DMS114 treated with DMSO at 0.1 percent for 48 hours (cell line): ENCODE measurements at regions not wholly inside any gene's neighbourhood (a gene's known extent, or its start where the extent isn't known, plus 50 kb on each side); places are given as distances from the start of the nearest gene placed in this dataset.
"Not testable (repeated sequence)": the region's sequence is repeated elsewhere in the genome, so short reads cannot be mapped to it uniquely, and the experiment has no call there.

ENCODE experiments used
- DNase-seq: peaks from one replicate; lab custom pipeline; 2025; ENCODE audit not compliant: unreplicated experiment; lab: John Stamatoyannopoulos, UW

GRCh38 chr14:106355007-106355791, 828.8 kb downstream of the TMEM121 start:
- not testable (repeated sequence) for DNase-seq

- not testable (repeated sequence) for DNase-seq
Observed at GRCh38 chr14:106355881-106356642, 829.7 kb downstream of the TMEM121 start.

- not testable (repeated sequence) for DNase-seq
Observed at GRCh38 chr14:106356643-106356930, 830.2 kb downstream of the TMEM121 start.

- DNase-seq: not testable (repeated sequence)
Observed at GRCh38 chr14:106359157-106359887, 832.9 kb downstream of the TMEM121 start.

GRCh38 chr14:106365371-106365770, 839.0 kb downstream of the TMEM121 start:
- DNase-seq: not testable (repeated sequence)

GRCh38 chr14:106365894-106366293, 839.5 kb downstream of the TMEM121 start:
- DNase-seq: not testable (repeated sequence)

GRCh38 chr14:106366971-106367370, 840.6 kb downstream of the TMEM121 start:
- not testable (repeated sequence) for DNase-seq

- not testable (repeated sequence) for DNase-seq
Observed at GRCh38 chr14:106369456-106369855, 843.1 kb downstream of the TMEM121 start.

GRCh38 chr14:106372870-106373652, 846.7 kb downstream of the TMEM121 start:
- DNase-seq: peak; percentile 22

GRCh38 chr14:106373653-106374110, 847.3 kb downstream of the TMEM121 start:
- not testable (repeated sequence) for DNase-seq

GRCh38 chr14:106377432-106377831, 851.0 kb downstream of the TMEM121 start:
- no peak for DNase-seq

GRCh38 chr14:106378191-106378590, 851.8 kb downstream of the TMEM121 start:
- no peak for DNase-seq

- no peak for DNase-seq
Observed at GRCh38 chr14:106380740-106381139, 854.4 kb downstream of the TMEM121 start.

GRCh38 chr14:106389186-106389585, 862.8 kb downstream of the TMEM121 start:
- DNase-seq: not testable (repeated sequence)

- no peak for DNase-seq
Observed at GRCh38 chr14:106390401-106390800, 864.0 kb downstream of the TMEM121 start.

GRCh38 chr14:106390947-106391346, 864.6 kb downstream of the TMEM121 start:
- no peak for DNase-seq

- DNase-seq: no peak
Observed at GRCh38 chr14:106393742-106394141, 867.4 kb downstream of the TMEM121 start.

- DNase-seq: no peak
Observed at GRCh38 chr14:106395456-106396050, 869.2 kb downstream of the TMEM121 start.

- DNase-seq: no peak
Observed at GRCh38 chr14:106396999-106397398, 870.6 kb downstream of the TMEM121 start.

- not testable (repeated sequence) for DNase-seq
Observed at GRCh38 chr14:106398931-106399331, 872.5 kb downstream of the TMEM121 start.
